ENCODE measurements at regions not wholly inside any gene's neighbourhood (a gene's known extent, or its start where the extent isn't known, plus 50 kb on each side); places are given as distances from the start of the nearest gene placed in this dataset.
A peak's percentile ranks its signal among the peaks of the same experiment; 100 is the strongest.

GRCh38 chrX:120000490-120001246 lies 57.1 kb upstream of the NKAP start:
- Mint-ChIP-seq H3K4me3 (peak overlapping the region; percentile 34 to 80), H3K4me1 (peaks cover 23% of the 10 kb centered on the region), H3K36me3 (peaks cover 0 to 4% of the 10 kb centered on the region in 2 donors), H3K9me3 (peaks cover 0 to 26% (median 6%) of the 10 kb centered on the region in 7 donors), H3K27ac (no peak overlapping the region), H3K27me3 (ENCODE audit: low read depth in 3 of 3) (peaks cover 65 to 79% (median 74%) of the 10 kb centered on the region in 3 donors)
- Histone ChIP-seq H3K4me3 (replicated peaks in 1 of 3; ENCODE audit: low read depth in 2 of 3, low read length in 3 of 3) (no peak overlapping the region), H3K9me3 (replicated peaks in 1 of 2; ENCODE audit: control insufficient read depth in 1 of 2, insufficient read depth in 1 of 2, low read length in 2 of 2) (peaks cover 0 to 6% of the 10 kb centered on the region in 2 donors), H3K27me3 (ENCODE audit: control insufficient read depth in 2 of 2, insufficient read depth in 2 of 2, low read length in 2 of 2) (peaks cover 63 to 80% of the 10 kb centered on the region in 2 donors), H3K27ac (ENCODE audit: low read depth in 1 of 2, low read length in 2 of 2) (no peak overlapping the region), H3K36me3 (replicated peaks in 1 of 2; ENCODE audit: control insufficient read depth in 1 of 2, insufficient read depth in 2 of 2, low read length in 2 of 2) (no peaks in the 10 kb centered on the region), H3K4me1 (ENCODE audit: control insufficient read depth in 1 of 2, insufficient read depth in 2 of 2, low read length in 2 of 2) (peaks cover 8 to 11% of the 10 kb centered on the region in 2 donors), H2AFZ (ENCODE audit: insufficient read depth, low read depth, low read length, poor library complexity, severe bottlenecking) (no peak overlapping the region), H3K79me2 (ENCODE audit: insufficient read depth, low read length) (no peaks in the 10 kb centered on the region), H3K9ac (ENCODE audit: insufficient read depth, low read length, poor library complexity, severe bottlenecking) (no peak overlapping the region), H3K4me2 (replicated peaks; ENCODE audit: extremely low read depth, low read length, poor library complexity, severe bottlenecking) (peak overlapping the region; percentile 16), H4K20me1 (ENCODE audit: insufficient read depth, low read length) (no peaks in the 10 kb centered on the region)
- intact Hi-C loops (cut with micrococcal nuclease), result no loop called here
- 5% methylated on average over 18 of the region's 32 CpGs for WGBS (ENCODE audit: insufficient coverage)
- no peak for TF ChIP-seq CTCF (IDR thresholded peaks at IDR 0.05)
- DNase-seq, result peak in 1 of 3 donors; percentile 1

GRCh38 chrX:119999087-119999634 lies 55.6 kb upstream of the NKAP start:
- Histone ChIP-seq H3K79me2 (ENCODE audit: insufficient read depth, low read length) (no peaks in the 10 kb centered on the region), H3K27ac (ENCODE audit: low read depth in 1 of 2, low read length in 2 of 2) (no peak overlapping the region), H3K27me3 (ENCODE audit: control insufficient read depth in 2 of 2, insufficient read depth in 2 of 2, low read length in 2 of 2) (peaks cover 71 to 95% of the 10 kb centered on the region in 2 donors), H3K36me3 (replicated peaks in 1 of 2; ENCODE audit: control insufficient read depth in 1 of 2, insufficient read depth in 2 of 2, low read length in 2 of 2) (no peaks in the 10 kb centered on the region), H3K9ac (ENCODE audit: insufficient read depth, low read length, poor library complexity, severe bottlenecking) (no peak overlapping the region), H3K4me1 (ENCODE audit: control insufficient read depth in 1 of 2, insufficient read depth in 2 of 2, low read length in 2 of 2) (peaks cover 8 to 11% of the 10 kb centered on the region in 2 donors), H3K4me2 (replicated peaks; ENCODE audit: extremely low read depth, low read length, poor library complexity, severe bottlenecking) (no peak overlapping the region), H3K4me3 (replicated peaks in 1 of 3; ENCODE audit: low read depth in 2 of 3, low read length in 3 of 3) (no peak overlapping the region), H2AFZ (ENCODE audit: insufficient read depth, low read depth, low read length, poor library complexity, severe bottlenecking) (no peak overlapping the region), H3K9me3 (replicated peaks in 1 of 2; ENCODE audit: control insufficient read depth in 1 of 2, insufficient read depth in 1 of 2, low read length in 2 of 2) (peaks cover 0 to 6% of the 10 kb centered on the region in 2 donors), H4K20me1 (ENCODE audit: insufficient read depth, low read length) (no peaks in the 10 kb centered on the region)
- Mint-ChIP-seq H3K36me3 (peaks cover 0 to 4% of the 10 kb centered on the region in 2 donors), H3K4me1 (peaks cover 23% of the 10 kb centered on the region), H3K4me3 (peak overlapping the region in 1 of 2 donors; percentile 54), H3K27me3 (ENCODE audit: low read depth in 3 of 3) (peaks cover 75 to 92% (median 88%) of the 10 kb centered on the region in 3 donors), H3K9me3 (peaks cover 0 to 25% (median 8%) of the 10 kb centered on the region in 7 donors), H3K27ac (no peak overlapping the region)
- WGBS (ENCODE audit: insufficient coverage), result 24% methylated on average over 4 of the region's 20 CpGs
- DNase-seq, result no peak
- no peak for TF ChIP-seq CTCF (IDR thresholded peaks at IDR 0.05)
- intact Hi-C loops (cut with micrococcal nuclease), result no loop called here

All from CD14-positive monocyte (primary cell).